ENCODE measurements at regions not wholly inside any gene's neighbourhood (a gene's known extent, or its start where the extent isn't known, plus 50 kb on each side); places are given as distances from the start of the nearest gene placed in this dataset.

DNA sequence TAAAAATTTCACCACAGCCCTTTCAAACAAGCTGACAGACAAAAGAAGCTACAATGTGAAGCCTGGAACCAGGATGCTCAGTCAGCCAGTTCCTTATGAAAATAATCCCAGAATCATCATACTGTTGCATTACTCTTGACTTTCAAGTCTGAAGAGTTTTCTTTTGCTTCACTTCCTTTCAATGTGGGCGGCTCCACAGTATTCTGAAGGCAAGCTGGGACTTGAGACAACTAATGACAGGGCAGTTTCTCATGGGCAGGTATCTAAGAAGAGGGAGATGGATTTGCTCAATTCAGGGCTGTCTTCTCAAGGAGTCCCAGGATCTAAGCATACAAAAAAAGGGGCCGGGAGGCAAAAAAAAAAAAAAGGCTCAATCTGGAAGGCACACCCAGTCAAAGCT is 173.4 kb downstream of the PAPSS1 start:
- Histone ChIP-seq H3K4me3 (no peak overlapping the region), H3K4me1 (no peaks in the 10 kb centered on the region), H3K27ac (no peak overlapping the region), H3K9me3 (no peaks in the 10 kb centered on the region), H3K27me3 (no peaks in the 10 kb centered on the region), H3K36me3 (no peaks in the 10 kb centered on the region)
- no peak for DNase-seq (ENCODE audit: extremely low spot score in 2 of 2)
- TF ChIP-seq POLR2AphosphoS5 (IDR thresholded peaks at IDR 0.05; ENCODE audit: insufficient read depth in 1 of 2, low read depth in 1 of 2) (peak in 1 of 2 donors; percentile 55), POLR2A (IDR thresholded peaks at IDR 0.05) (no peak)
- TF ChIP-seq, protein P1, sequence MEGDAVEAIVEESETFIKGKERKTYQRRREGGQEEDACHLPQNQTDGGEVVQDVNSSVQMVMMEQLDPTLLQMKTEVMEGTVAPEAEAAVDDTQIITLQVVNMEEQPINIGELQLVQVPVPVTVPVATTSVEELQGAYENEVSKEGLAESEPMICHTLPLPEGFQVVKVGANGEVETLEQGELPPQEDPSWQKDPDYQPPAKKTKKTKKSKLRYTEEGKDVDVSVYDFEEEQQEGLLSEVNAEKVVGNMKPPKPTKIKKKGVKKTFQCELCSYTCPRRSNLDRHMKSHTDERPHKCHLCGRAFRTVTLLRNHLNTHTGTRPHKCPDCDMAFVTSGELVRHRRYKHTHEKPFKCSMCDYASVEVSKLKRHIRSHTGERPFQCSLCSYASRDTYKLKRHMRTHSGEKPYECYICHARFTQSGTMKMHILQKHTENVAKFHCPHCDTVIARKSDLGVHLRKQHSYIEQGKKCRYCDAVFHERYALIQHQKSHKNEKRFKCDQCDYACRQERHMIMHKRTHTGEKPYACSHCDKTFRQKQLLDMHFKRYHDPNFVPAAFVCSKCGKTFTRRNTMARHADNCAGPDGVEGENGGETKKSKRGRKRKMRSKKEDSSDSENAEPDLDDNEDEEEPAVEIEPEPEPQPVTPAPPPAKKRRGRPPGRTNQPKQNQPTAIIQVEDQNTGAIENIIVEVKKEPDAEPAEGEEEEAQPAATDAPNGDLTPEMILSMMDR (IDR thresholded peaks at IDR 0.05), result no peak
- intact Hi-C loops (cut with DNase I), result no loop called here

DNA sequence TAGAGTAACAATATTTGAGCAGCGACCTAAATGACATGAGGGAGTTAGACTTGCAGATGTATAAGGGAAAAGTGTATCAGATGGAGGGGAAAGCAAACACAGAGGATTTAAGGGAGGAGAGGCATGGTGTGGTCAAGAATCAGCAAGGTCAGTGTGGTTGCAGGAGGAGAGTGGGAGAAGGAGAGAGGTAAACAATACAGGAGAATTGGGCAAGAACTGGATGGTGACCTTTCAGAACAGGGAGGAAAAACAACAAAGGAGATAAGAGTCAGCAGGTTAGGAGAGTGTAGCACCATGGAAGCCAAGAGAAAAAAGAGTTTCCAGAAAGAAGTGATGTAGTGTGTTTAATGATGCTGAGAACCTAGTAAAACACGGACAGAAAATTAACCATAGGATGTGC is 178.5 kb downstream of the PAPSS1 start:
- DNase-seq (ENCODE audit: extremely low spot score in 2 of 2), result no peak
- Histone ChIP-seq H3K27me3 (no peaks in the 10 kb centered on the region), H3K4me1 (no peaks in the 10 kb centered on the region), H3K36me3 (no peaks in the 10 kb centered on the region), H3K4me3 (no peak overlapping the region), H3K9me3 (no peaks in the 10 kb centered on the region), H3K27ac (no peak overlapping the region)
- TF ChIP-seq POLR2A (IDR thresholded peaks at IDR 0.05), result no peak
- intact Hi-C loops (cut with DNase I), result no loop called here

DNA sequence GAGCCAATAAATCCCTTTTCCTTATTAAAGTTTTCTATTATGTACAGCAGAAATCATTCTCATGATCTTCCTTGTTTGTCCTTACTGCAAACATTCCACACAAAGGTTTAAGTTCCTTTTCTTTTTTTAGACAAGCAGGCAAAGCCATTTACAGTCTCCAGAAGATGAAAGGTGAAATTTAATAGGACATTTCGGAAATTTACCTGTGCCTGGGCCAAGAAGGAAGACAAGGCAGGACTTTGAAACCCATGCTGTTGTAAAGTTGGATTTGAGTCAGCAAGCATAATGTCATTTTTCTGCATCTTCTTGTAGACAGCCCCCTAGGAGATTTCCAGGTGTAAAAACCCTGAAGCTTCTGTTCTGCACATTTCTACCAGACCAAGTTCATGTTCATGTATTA is 188.1 kb downstream of the PAPSS1 start:
- no peak overlapping the region for H3K27ac ChIP-seq
- no peaks in the 10 kb centered on the region for H3K9me3 ChIP-seq
- no peak overlapping the region for H3K4me3 ChIP-seq
- H3K27me3 ChIP-seq, result no peaks in the 10 kb centered on the region
- intact Hi-C loops (cut with DNase I), result no loop called here
- no peaks in the 10 kb centered on the region for H3K36me3 ChIP-seq
- no peaks in the 10 kb centered on the region for H3K4me1 ChIP-seq
- TF ChIP-seq POLR2AphosphoS5 (IDR thresholded peaks at IDR 0.05; ENCODE audit: insufficient read depth in 1 of 2, low read depth in 1 of 2) (no peak), POLR2A (IDR thresholded peaks at IDR 0.05) (no peak)
- TF ChIP-seq, protein P1 (IDR thresholded peaks at IDR 0.05), result no peak
- no peak for DNase-seq (ENCODE audit: extremely low spot score in 2 of 2)

DNA sequence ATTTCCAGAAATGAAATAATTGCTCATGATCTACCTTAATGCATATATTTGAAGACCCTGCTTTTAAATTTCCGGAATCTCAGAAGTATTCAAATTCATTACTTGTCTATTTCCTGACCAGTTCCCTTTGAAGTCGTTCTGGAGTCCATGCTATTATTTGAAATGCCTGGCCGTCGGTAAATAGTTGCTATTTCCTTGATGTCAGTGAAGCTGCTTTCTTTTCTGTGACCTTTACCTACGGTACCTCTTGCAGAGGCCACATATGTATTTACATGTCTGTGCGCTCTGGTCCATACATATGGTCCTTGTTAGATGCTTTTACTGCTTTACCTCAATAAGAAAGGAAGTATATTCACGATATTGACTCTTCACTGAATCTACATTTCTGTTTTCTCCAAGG is 199.7 kb downstream of the PAPSS1 start:
- Histone ChIP-seq H3K4me1 (no peaks in the 10 kb centered on the region), H3K9me3 (no peaks in the 10 kb centered on the region), H3K27ac (no peak overlapping the region), H3K27me3 (no peaks in the 10 kb centered on the region), H3K4me3 (no peak overlapping the region), H3K36me3 (no peaks in the 10 kb centered on the region)
- DNase-seq (ENCODE audit: extremely low spot score in 2 of 2), result no peak
- intact Hi-C loops (cut with DNase I), result no loop called here
- no peak for TF ChIP-seq POLR2AphosphoS5 (IDR thresholded peaks at IDR 0.05; ENCODE audit: insufficient read depth in 1 of 2, low read depth in 1 of 2)
- TF ChIP-seq, protein P1 (IDR thresholded peaks at IDR 0.05), result no peak
- TF ChIP-seq POLR2A (IDR thresholded peaks at IDR 0.05), result no peak

DNA sequence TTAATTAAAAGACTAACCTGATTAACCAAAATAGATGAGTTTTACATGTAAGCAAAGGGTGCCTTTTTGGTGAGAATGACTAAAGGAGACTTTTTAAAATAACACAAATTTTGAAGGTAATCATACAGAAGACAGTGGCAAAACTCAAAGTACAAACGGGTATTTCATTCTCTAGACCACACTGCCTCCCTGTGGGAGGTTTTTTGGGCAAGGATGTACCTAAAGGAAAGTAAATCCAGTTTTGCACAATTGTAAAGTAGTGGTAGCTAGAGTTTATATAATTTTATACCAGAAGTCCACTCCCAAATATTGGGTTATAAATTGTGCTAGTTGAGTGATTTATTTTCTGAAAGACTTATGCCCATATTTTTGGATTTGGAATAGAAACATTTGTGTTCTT is 201.0 kb downstream of the PAPSS1 start:
- TF ChIP-seq, protein P1 (IDR thresholded peaks at IDR 0.05), result peak in 2 of 3 experiments; percentile 29 to 48
- no peak for TF ChIP-seq POLR2AphosphoS5 (IDR thresholded peaks at IDR 0.05; ENCODE audit: insufficient read depth in 1 of 2, low read depth in 1 of 2)
- Histone ChIP-seq H3K36me3 (no peaks in the 10 kb centered on the region), H3K4me3 (no peak overlapping the region), H3K4me1 (no peaks in the 10 kb centered on the region), H3K27ac (no peak overlapping the region), H3K27me3 (no peaks in the 10 kb centered on the region), H3K9me3 (no peaks in the 10 kb centered on the region)
- intact Hi-C loops (cut with DNase I), result no loop called here
- no peak for DNase-seq (ENCODE audit: extremely low spot score in 2 of 2)

DNA sequence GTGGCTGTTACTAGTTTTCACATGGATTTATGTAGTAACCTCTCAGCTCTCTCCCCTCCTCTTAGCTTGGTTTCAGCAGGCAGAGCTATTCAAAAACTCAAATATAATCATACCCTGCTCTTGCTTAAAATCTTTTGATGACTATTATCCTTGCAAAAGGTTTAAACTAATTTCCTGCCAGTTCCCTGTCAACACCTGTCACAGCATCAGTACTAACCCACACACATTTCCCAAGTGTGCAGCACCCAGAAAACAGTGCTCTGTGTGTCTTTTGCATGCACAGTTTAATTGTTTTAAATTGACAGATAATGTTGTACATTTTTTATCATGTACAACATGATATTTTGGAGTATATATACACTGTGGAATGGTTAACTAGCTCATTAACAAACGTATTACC is 202.0 kb downstream of the PAPSS1 start:
- intact Hi-C loops (cut with DNase I), result no loop called here
- no peaks in the 10 kb centered on the region for H3K4me1 ChIP-seq

More for the DNA sequence above, 202.0 kb downstream of the PAPSS1 start:
- H3K36me3 ChIP-seq, result no peaks in the 10 kb centered on the region
- TF ChIP-seq, protein P1 (IDR thresholded peaks at IDR 0.05), result no peak
- no peak for TF ChIP-seq POLR2AphosphoS5 (IDR thresholded peaks at IDR 0.05; ENCODE audit: insufficient read depth in 1 of 2, low read depth in 1 of 2)
- TF ChIP-seq POLR2A (IDR thresholded peaks at IDR 0.05), result no peak
- no peak overlapping the region for H3K27ac ChIP-seq
- no peak for DNase-seq (ENCODE audit: extremely low spot score in 2 of 2)
- H3K9me3 ChIP-seq, result no peaks in the 10 kb centered on the region
- H3K4me3 ChIP-seq, result no peak overlapping the region
- no peaks in the 10 kb centered on the region for H3K27me3 ChIP-seq
